ENCODE measurements at regions not wholly inside any gene's neighbourhood (a gene's known extent, or its start where the extent isn't known, plus 50 kb on each side); places are given as distances from the start of the nearest gene placed in this dataset.
"Not testable (repeated sequence)": the region's sequence is repeated elsewhere in the genome, so short reads cannot be mapped to it uniquely, and the experiment has no call there.

- intact Hi-C loops (cut with DNase I; ENCODE audit: low total_unique reads): loop anchor here (10.0 kb wide), 1 partner anchor 71 kb away; the partner anchor contains the start of gene BACH2
- H3K9me3 ChIP-seq: no peaks in the 10 kb centered on the region
- peaks cover 0 to 15% (median 5%) of the 10 kb centered on the region in 4 donors for H3K4me1 ChIP-seq
- H3K4me3 ChIP-seq: no peak overlapping the region
- H3K36me3 ChIP-seq: no peaks in the 10 kb centered on the region
- H3K27me3 ChIP-seq: no peaks in the 10 kb centered on the region
- no peak for TF ChIP-seq CTCF (IDR thresholded peaks at IDR 0.05)
- no peak for DNase-seq
- H3K27ac ChIP-seq: no peak overlapping the region
Observed at GRCh38 chr6:90365565-90366219, 69.0 kb upstream of the BACH2 start.

GRCh38 chr6:90365002-90365401, 68.4 kb upstream of the BACH2 start:
- H3K27ac ChIP-seq: no peak overlapping the region
- H3K27me3 ChIP-seq: no peaks in the 10 kb centered on the region
- TF ChIP-seq CTCF (IDR thresholded peaks at IDR 0.05): no peak
- peaks cover 0 to 15% (median 5%) of the 10 kb centered on the region in 4 donors for H3K4me1 ChIP-seq
- no peak overlapping the region for H3K4me3 ChIP-seq
- DNase-seq: no peak
- intact Hi-C loops (cut with DNase I; ENCODE audit: low total_unique reads): loop anchor here (10.0 kb wide), 1 partner anchor 70 kb away; the partner anchor contains the start of gene BACH2
- no peaks in the 10 kb centered on the region for H3K36me3 ChIP-seq
- no peaks in the 10 kb centered on the region for H3K9me3 ChIP-seq

GRCh38 chr6:90364286-90364685, 67.6 kb upstream of the BACH2 start:
- intact Hi-C loops (cut with DNase I; ENCODE audit: low total_unique reads): loop anchor here (10.0 kb wide), 1 partner anchor 69 kb away; the partner anchor contains the start of gene BACH2
- Histone ChIP-seq H3K4me1 (peaks cover 0 to 9% (median under 1%) of the 10 kb centered on the region in 4 donors), H3K27me3 (no peaks in the 10 kb centered on the region), H3K36me3 (no peaks in the 10 kb centered on the region), H3K4me3 (no peak overlapping the region), H3K9me3 (no peaks in the 10 kb centered on the region), H3K27ac (no peak overlapping the region)
- TF ChIP-seq CTCF (IDR thresholded peaks at IDR 0.05): no peak
- no peak for DNase-seq

GRCh38 chr6:90362318-90362717, 65.7 kb upstream of the BACH2 start:
- no peaks in the 10 kb centered on the region for H3K4me1 ChIP-seq
- H3K27ac ChIP-seq: no peak overlapping the region
- no peak overlapping the region for H3K4me3 ChIP-seq
- H3K9me3 ChIP-seq: no peaks in the 10 kb centered on the region
- peaks cover 0 to 3% of the 10 kb centered on the region in 2 donors for H3K27me3 ChIP-seq
- no peak for DNase-seq
- TF ChIP-seq CTCF (IDR thresholded peaks at IDR 0.05): no peak
- intact Hi-C loops (cut with DNase I; ENCODE audit: low total_unique reads): loop anchor here (10.0 kb wide), 1 partner anchor 68 kb away; the partner anchor contains the start of gene BACH2
- H3K36me3 ChIP-seq: no peaks in the 10 kb centered on the region

- intact Hi-C loops (cut with DNase I; ENCODE audit: low total_unique reads): loop anchor here (10.0 kb wide), 1 partner anchor 66 kb away; the partner anchor contains the start of gene BACH2
- H3K4me1 ChIP-seq: no peaks in the 10 kb centered on the region
- no peak overlapping the region for H3K4me3 ChIP-seq
- TF ChIP-seq CTCF (IDR thresholded peaks at IDR 0.05): no peak
- no peaks in the 10 kb centered on the region for H3K9me3 ChIP-seq
- peaks cover 0 to 3% of the 10 kb centered on the region in 2 donors for H3K27me3 ChIP-seq
- H3K36me3 ChIP-seq: no peaks in the 10 kb centered on the region
- no peak for DNase-seq
- no peak overlapping the region for H3K27ac ChIP-seq
Observed at GRCh38 chr6:90361174-90361573, 64.5 kb upstream of the BACH2 start.

GRCh38 chr6:90358036-90358770, 61.6 kb upstream of the BACH2 start:
- intact Hi-C loops (cut with DNase I; ENCODE audit: low total_unique reads); H3K4me1 ChIP-seq; H3K9me3 ChIP-seq; H3K36me3 ChIP-seq; DNase-seq; H3K4me3 ChIP-seq; H3K27me3 ChIP-seq; H3K27ac ChIP-seq: not testable (repeated sequence)

Data from tibial artery (tissue), 4 donors.